ENCODE measurements at regions not wholly inside any gene's neighbourhood (a gene's known extent, or its start where the extent isn't known, plus 50 kb on each side); places are given as distances from the start of the nearest gene placed in this dataset.

- DNase-seq: peak; percentile 30 to 54
- no peaks in the 10 kb centered on the region for H3K4me1 ChIP-seq
- no peak overlapping the region for H3K4me3 ChIP-seq
- intact Hi-C loops (cut with DNase I; ENCODE audit: low total_unique reads): no loop called here
- no peaks in the 10 kb centered on the region for H3K9me3 ChIP-seq
- H3K36me3 ChIP-seq: no peaks in the 10 kb centered on the region
- H3K27me3 ChIP-seq: no peaks in the 10 kb centered on the region
- TF ChIP-seq, protein P1, sequence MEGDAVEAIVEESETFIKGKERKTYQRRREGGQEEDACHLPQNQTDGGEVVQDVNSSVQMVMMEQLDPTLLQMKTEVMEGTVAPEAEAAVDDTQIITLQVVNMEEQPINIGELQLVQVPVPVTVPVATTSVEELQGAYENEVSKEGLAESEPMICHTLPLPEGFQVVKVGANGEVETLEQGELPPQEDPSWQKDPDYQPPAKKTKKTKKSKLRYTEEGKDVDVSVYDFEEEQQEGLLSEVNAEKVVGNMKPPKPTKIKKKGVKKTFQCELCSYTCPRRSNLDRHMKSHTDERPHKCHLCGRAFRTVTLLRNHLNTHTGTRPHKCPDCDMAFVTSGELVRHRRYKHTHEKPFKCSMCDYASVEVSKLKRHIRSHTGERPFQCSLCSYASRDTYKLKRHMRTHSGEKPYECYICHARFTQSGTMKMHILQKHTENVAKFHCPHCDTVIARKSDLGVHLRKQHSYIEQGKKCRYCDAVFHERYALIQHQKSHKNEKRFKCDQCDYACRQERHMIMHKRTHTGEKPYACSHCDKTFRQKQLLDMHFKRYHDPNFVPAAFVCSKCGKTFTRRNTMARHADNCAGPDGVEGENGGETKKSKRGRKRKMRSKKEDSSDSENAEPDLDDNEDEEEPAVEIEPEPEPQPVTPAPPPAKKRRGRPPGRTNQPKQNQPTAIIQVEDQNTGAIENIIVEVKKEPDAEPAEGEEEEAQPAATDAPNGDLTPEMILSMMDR (IDR thresholded peaks at IDR 0.05): no peak
- H3K27ac ChIP-seq: no peak overlapping the region
Observed at GRCh38 chr10:110446954-110447608, 50.6 kb upstream of the DUSP5 start.

GRCh38 chr10:110447886-110448285 is 49.8 kb upstream of the DUSP5 start:
- no peaks in the 10 kb centered on the region for H3K9me3 ChIP-seq
- no peaks in the 10 kb centered on the region for H3K4me1 ChIP-seq
- TF ChIP-seq, protein P1 (IDR thresholded peaks at IDR 0.05): no peak
- H3K27me3 ChIP-seq: no peaks in the 10 kb centered on the region
- H3K36me3 ChIP-seq: no peaks in the 10 kb centered on the region
- no peak overlapping the region for H3K4me3 ChIP-seq
- intact Hi-C loops (cut with DNase I; ENCODE audit: low total_unique reads): no loop called here
- DNase-seq: no peak
- H3K27ac ChIP-seq: no peak overlapping the region

Measured in tibial artery (tissue), 4 donors.